CD14-positive monocyte (primary cell): ENCODE measurements at regions not wholly inside any gene's neighbourhood (a gene's known extent, or its start where the extent isn't known, plus 50 kb on each side); places are given as distances from the start of the nearest gene placed in this dataset.
"Not testable (repeated sequence)": the region's sequence is repeated elsewhere in the genome, so short reads cannot be mapped to it uniquely, and the experiment has no call there.

ENCODE experiments used
- DNase-seq, 3 donors: peaks; one replicate each; pipeline ENCODE4 v3.0.0-alpha.2; 2011 to 2022
- H2AFZ ChIP-seq: 2 replicates; pipeline ENCODE4 v1.6.0; 2012; ENCODE audit warnings: mild to moderate bottlenecking, low read depth, low read length, inconsistent platforms; ENCODE audit not compliant: insufficient read depth, poor library complexity, severe bottlenecking
- H3K27ac ChIP-seq, 2 donors: 1 replicate in 1 of 2; 2 replicates in 1 of 2; pipeline ENCODE4 v1.5.1; 2012 to 2013; ENCODE audit warnings: low read length in 2 of 2, control low read depth in 1 of 2, inconsistent platforms in 1 of 2, low read depth in 1 of 2, mild to moderate bottlenecking in 1 of 2
- H3K27me3 ChIP-seq, 2 donors: one replicate each; pipeline versions ENCODE4 v1.6.0 to v1.6.1; 2011 to 2013; ENCODE audit warnings: low read length in 2 of 2; ENCODE audit not compliant: control insufficient read depth in 2 of 2, insufficient read depth in 2 of 2
- H3K36me3 ChIP-seq, 2 donors: replicated peaks in 1 of 2; 1 replicate in 1 of 2; 2 replicates in 1 of 2; pipeline versions ENCODE4 v1.5.1 to v1.6.1; 2012 to 2013; ENCODE audit warnings: low read length in 2 of 2, control low read depth in 1 of 2, inconsistent platforms in 1 of 2, mild to moderate bottlenecking in 1 of 2; ENCODE audit not compliant: insufficient read depth in 2 of 2, control insufficient read depth in 1 of 2
- H3K4me1 ChIP-seq, 2 donors: 1 replicate in 1 of 2; 2 replicates in 1 of 2; pipeline versions ENCODE4 v1.5.1 to v1.6.1; 2012 to 2013; ENCODE audit warnings: low read length in 2 of 2, control low read depth in 1 of 2, inconsistent platforms in 1 of 2, mild to moderate bottlenecking in 1 of 2, moderate library complexity in 1 of 2; ENCODE audit not compliant: insufficient read depth in 2 of 2, control insufficient read depth in 1 of 2
- H3K4me2 ChIP-seq: replicated peaks from 2 replicates; pipeline ENCODE3; 2012; ENCODE audit warnings: low read length, moderate library complexity, mild to moderate bottlenecking; ENCODE audit not compliant: poor library complexity, severe bottlenecking; ENCODE audit errors: extremely low read depth
- H3K4me3 ChIP-seq, 3 experiments: fragments of 200-600 bp in 1 of 3; sonication (generic) in 1 of 3; replicated peaks in 1 of 3; 1 replicate in 2 of 3; 2 replicates in 1 of 3; pipeline ENCODE4 v1.5.1; 2011 to 2013; ENCODE audit warnings: low read length in 3 of 3, mild to moderate bottlenecking in 3 of 3, control low read depth in 2 of 3, low read depth in 2 of 3, inconsistent platforms in 1 of 3, moderate library complexity in 1 of 3
- H3K79me2 ChIP-seq: 2 replicates; pipeline ENCODE4 v1.6.0; 2012; ENCODE audit warnings: mild to moderate bottlenecking, control low read depth, inconsistent platforms, low read length, moderate library complexity; ENCODE audit not compliant: insufficient read depth
- H3K9ac ChIP-seq: 2 replicates; pipeline ENCODE4 v1.6.0; 2017; ENCODE audit warnings: low read length, mild to moderate bottlenecking; ENCODE audit not compliant: insufficient read depth, poor library complexity, severe bottlenecking
- H3K9me3 ChIP-seq, 2 donors: replicated peaks in 1 of 2; 1 replicate in 1 of 2; 2 replicates in 1 of 2; pipeline versions ENCODE4 v1.5.1 to v1.6.1; 2012 to 2013; ENCODE audit warnings: low read length in 2 of 2, control low read depth in 1 of 2; ENCODE audit not compliant: control insufficient read depth in 1 of 2, insufficient read depth in 1 of 2
- H4K20me1 ChIP-seq: 2 replicates; pipeline ENCODE4 v1.6.0; 2012; ENCODE audit warnings: mild to moderate bottlenecking, low read length, control low read depth, moderate library complexity; ENCODE audit not compliant: insufficient read depth
- H3K27ac Mint-ChIP-seq, 7 donors: one replicate each; pipeline ENCODE4 v1.8.0; 2020; ENCODE audit warnings: mild to moderate bottlenecking in 7 of 7, mixed read lengths in 7 of 7, moderate library complexity in 6 of 7, inconsistent platforms in 2 of 7
- H3K27me3 Mint-ChIP-seq, 3 donors: one replicate each; pipeline ENCODE4 v1.8.0; 2021 to 2022; ENCODE audit warnings: low read depth in 3 of 3, mild to moderate bottlenecking in 3 of 3, mixed read lengths in 3 of 3, moderate library complexity in 3 of 3, inconsistent platforms in 1 of 3
- H3K36me3 Mint-ChIP-seq, 2 donors: one replicate each; pipeline ENCODE4 v1.8.0; 2020; ENCODE audit warnings: mixed read lengths in 2 of 2, inconsistent platforms in 1 of 2, mild to moderate bottlenecking in 1 of 2
- H3K4me1 Mint-ChIP-seq: one replicate; pipeline ENCODE4 v1.8.0; 2020; ENCODE audit warnings: mild to moderate bottlenecking, mixed read lengths
- H3K4me3 Mint-ChIP-seq, 2 donors: one replicate each; pipeline ENCODE4 v1.8.0; 2020; ENCODE audit warnings: mild to moderate bottlenecking in 2 of 2, mixed read lengths in 2 of 2, moderate library complexity in 1 of 2
- H3K9me3 Mint-ChIP-seq, 7 donors: one replicate each; pipeline ENCODE4 v1.8.0; 2020 to 2022; ENCODE audit warnings: mixed read lengths in 7 of 7, mild to moderate bottlenecking in 6 of 7, moderate library complexity in 6 of 7, inconsistent platforms in 2 of 7
- CTCF ChIP-seq: fragments of 200-600 bp; IDR thresholded peaks from one replicate; pipeline ENCODE4 v1.8.0; 2022; ENCODE audit warnings: antibody characterized with exemption, mild to moderate bottlenecking
- WGBS: methylation state at CpG from one replicate; pipeline ENCODE4 v1.1.5; 2013; ENCODE audit warnings: missing lambda C conversion rate; ENCODE audit not compliant: insufficient coverage; 5-methylcytosine and 5-hydroxymethylcytosine counted together
- intact Hi-C, 2 donors: fragments of 100-400 bp; cut with micrococcal nuclease; formaldehyde crosslinking; loops; one replicate each; pipeline versions ENCODE4 v1.15.0 to v1.15.1; 2023

GRCh38 chrX:13380211-13380610 is 60.4 kb upstream of the ATXN3L start:
- Mint-ChIP-seq H3K4me1 (no peaks in the 10 kb centered on the region), H3K27me3 (peaks cover 0 to 9% (median 0%) of the 10 kb centered on the region in 3 donors), H3K9me3 (peaks cover 0 to 3% (median 0%) of the 10 kb centered on the region in 7 donors), H3K27ac (no peak overlapping the region), H3K4me3 (no peak overlapping the region), H3K36me3 (no peaks in the 10 kb centered on the region)
- H3K27me3 ChIP-seq, result peaks cover 0 to 9% of the 10 kb centered on the region in 2 donors
- H4K20me1 ChIP-seq, result no peaks in the 10 kb centered on the region
- no CpG with 5 or more reads among the region's 2 CpGs for WGBS
- H3K36me3 ChIP-seq, result no peaks in the 10 kb centered on the region
- H3K79me2 ChIP-seq, result no peaks in the 10 kb centered on the region
- no peak for TF ChIP-seq CTCF
- H2AFZ ChIP-seq, result no peak overlapping the region
- no peak overlapping the region for H3K9ac ChIP-seq
- no peak overlapping the region for H3K4me3 ChIP-seq
- no peak overlapping the region for H3K4me2 ChIP-seq
- no peaks in the 10 kb centered on the region for H3K4me1 ChIP-seq
- intact Hi-C loops, result no loop called here
- H3K27ac ChIP-seq, result no peak overlapping the region
- DNase-seq, result no peak
- H3K9me3 ChIP-seq, result no peaks in the 10 kb centered on the region

GRCh38 chrX:13378562-13379518 is 59.0 kb upstream of the ATXN3L start:
- H3K36me3 Mint-ChIP-seq, H4K20me1 ChIP-seq, H3K27ac Mint-ChIP-seq, H3K27ac ChIP-seq, H3K4me1 Mint-ChIP-seq, H3K4me3 Mint-ChIP-seq, H2AFZ ChIP-seq, H3K9me3 ChIP-seq, H3K4me3 ChIP-seq, H3K9me3 Mint-ChIP-seq, intact Hi-C loops, H3K79me2 ChIP-seq, H3K4me2 ChIP-seq, H3K4me1 ChIP-seq, H3K36me3 ChIP-seq, H3K9ac ChIP-seq: not testable (repeated sequence)
- peaks cover 0 to 18% (median 0%) of the 10 kb centered on the region in 3 donors for H3K27me3 Mint-ChIP-seq
- peaks cover 0 to 11% of the 10 kb centered on the region in 2 donors for H3K27me3 ChIP-seq
- peak in 1 of 3 donors; percentile 9 for DNase-seq
- WGBS, result 92% methylated on average over 14 of the region's 60 CpGs
